ENCODE measurements at regions not wholly inside any gene's neighbourhood (a gene's known extent, or its start where the extent isn't known, plus 50 kb on each side); places are given as distances from the start of the nearest gene placed in this dataset.

DNA sequence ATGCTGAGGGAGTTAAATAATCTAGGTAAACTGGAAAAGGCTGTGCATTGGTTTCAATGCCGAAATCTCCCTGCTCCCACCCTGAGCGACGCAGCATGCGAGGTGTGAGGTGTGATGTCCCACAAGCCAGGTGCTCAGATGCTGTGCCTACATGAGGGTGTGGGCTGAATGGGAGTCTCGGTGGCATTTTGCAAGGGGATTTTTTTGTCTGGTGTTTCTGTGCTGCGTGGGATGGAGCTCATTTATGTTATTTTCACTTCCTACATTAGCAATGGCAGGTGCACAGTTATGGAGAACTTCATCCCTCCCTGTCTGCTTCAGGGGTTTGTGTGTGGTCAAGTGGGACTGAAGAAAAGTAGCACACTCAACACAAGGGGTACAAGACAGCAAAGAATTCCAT lies 110.2 kb upstream of the CCDC68 start:
- Mint-ChIP-seq H3K36me3 (no peaks in the 10 kb centered on the region), H3K4me1 (no peaks in the 10 kb centered on the region), H3K9me3 (peaks cover 0 to 6% (median 2%) of the 10 kb centered on the region in 7 donors), H3K4me3 (no peak overlapping the region), H3K27me3 (ENCODE audit: low read depth in 3 of 3) (peaks cover 2 to 4% (median 2%) of the 10 kb centered on the region in 3 donors), H3K27ac (no peak overlapping the region)
- no peaks in the 10 kb centered on the region for H3K36me3 ChIP-seq (replicated peaks in 1 of 2; ENCODE audit: control insufficient read depth in 1 of 2, insufficient read depth in 2 of 2, low read length in 2 of 2)
- H4K20me1 ChIP-seq (ENCODE audit: insufficient read depth, low read length), result no peaks in the 10 kb centered on the region
- H3K4me3 ChIP-seq (replicated peaks in 1 of 3; ENCODE audit: low read depth in 2 of 3, low read length in 3 of 3), result no peak overlapping the region
- H3K4me1 ChIP-seq (ENCODE audit: control insufficient read depth in 1 of 2, insufficient read depth in 2 of 2, low read length in 2 of 2), result no peaks in the 10 kb centered on the region
- H3K27me3 ChIP-seq (ENCODE audit: control insufficient read depth in 2 of 2, insufficient read depth in 2 of 2, low read length in 2 of 2), result no peaks in the 10 kb centered on the region
- no peak for TF ChIP-seq CTCF (IDR thresholded peaks at IDR 0.05)
- 90% methylated on average over 3 of the region's 6 CpGs for WGBS (ENCODE audit: insufficient coverage)
- no peak for DNase-seq
- H3K9me3 ChIP-seq (replicated peaks in 1 of 2; ENCODE audit: control insufficient read depth in 1 of 2, insufficient read depth in 1 of 2, low read length in 2 of 2), result no peaks in the 10 kb centered on the region
- H2AFZ ChIP-seq (ENCODE audit: insufficient read depth, low read depth, low read length, poor library complexity, severe bottlenecking), result no peak overlapping the region
- intact Hi-C loops (cut with micrococcal nuclease), result no loop called here
- no peak overlapping the region for H3K27ac ChIP-seq (ENCODE audit: low read depth in 1 of 2, low read length in 2 of 2)
- no peak overlapping the region for H3K4me2 ChIP-seq (replicated peaks; ENCODE audit: extremely low read depth, low read length, poor library complexity, severe bottlenecking)
- H3K9ac ChIP-seq (ENCODE audit: insufficient read depth, low read length, poor library complexity, severe bottlenecking), result no peak overlapping the region
- H3K79me2 ChIP-seq (ENCODE audit: insufficient read depth, low read length), result no peaks in the 10 kb centered on the region

DNA sequence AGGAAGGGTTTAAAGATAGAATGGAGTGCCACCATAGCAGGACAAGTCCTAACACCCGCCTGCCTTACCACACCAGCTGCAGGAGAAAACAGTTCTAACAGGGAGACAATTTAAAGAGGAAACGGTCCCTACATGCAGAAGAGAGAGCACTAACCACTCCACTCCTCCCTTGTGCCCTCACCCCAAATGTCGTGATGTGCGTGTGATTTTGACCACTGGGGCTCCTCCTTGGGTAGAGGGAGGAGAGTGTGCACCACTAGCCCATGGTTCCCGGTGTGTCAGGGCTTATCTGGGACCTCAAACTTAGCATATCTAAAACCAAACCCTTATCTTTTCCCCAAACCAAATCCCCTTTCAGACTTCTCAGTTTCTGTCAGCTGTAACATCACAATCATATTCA lies 105.5 kb upstream of the CCDC68 start:
- Histone ChIP-seq H3K9ac (ENCODE audit: insufficient read depth, low read length, poor library complexity, severe bottlenecking) (no peak overlapping the region), H3K27ac (ENCODE audit: low read depth in 1 of 2, low read length in 2 of 2) (no peak overlapping the region), H3K4me2 (replicated peaks; ENCODE audit: extremely low read depth, low read length, poor library complexity, severe bottlenecking) (no peak overlapping the region), H3K79me2 (ENCODE audit: insufficient read depth, low read length) (no peaks in the 10 kb centered on the region), H3K9me3 (replicated peaks in 1 of 2; ENCODE audit: control insufficient read depth in 1 of 2, insufficient read depth in 1 of 2, low read length in 2 of 2) (no peaks in the 10 kb centered on the region), H3K27me3 (ENCODE audit: control insufficient read depth in 2 of 2, insufficient read depth in 2 of 2, low read length in 2 of 2) (no peaks in the 10 kb centered on the region), H3K4me3 (replicated peaks in 1 of 3; ENCODE audit: low read depth in 2 of 3, low read length in 3 of 3) (no peak overlapping the region), H2AFZ (ENCODE audit: insufficient read depth, low read depth, low read length, poor library complexity, severe bottlenecking) (no peak overlapping the region), H3K36me3 (replicated peaks in 1 of 2; ENCODE audit: control insufficient read depth in 1 of 2, insufficient read depth in 2 of 2, low read length in 2 of 2) (no peaks in the 10 kb centered on the region), H3K4me1 (ENCODE audit: control insufficient read depth in 1 of 2, insufficient read depth in 2 of 2, low read length in 2 of 2) (no peaks in the 10 kb centered on the region), H4K20me1 (ENCODE audit: insufficient read depth, low read length) (no peaks in the 10 kb centered on the region)
- Mint-ChIP-seq H3K36me3 (no peaks in the 10 kb centered on the region), H3K4me1 (no peaks in the 10 kb centered on the region), H3K27me3 (ENCODE audit: low read depth in 3 of 3) (no peaks in the 10 kb centered on the region), H3K4me3 (no peak overlapping the region), H3K9me3 (peaks cover 0 to 8% (median 3%) of the 10 kb centered on the region in 7 donors), H3K27ac (no peak overlapping the region)
- DNase-seq, result no peak
- no CpG with 5 or more reads among the region's 5 CpGs for WGBS (ENCODE audit: insufficient coverage)
- no peak for TF ChIP-seq CTCF (IDR thresholded peaks at IDR 0.05)
- intact Hi-C loops (cut with micrococcal nuclease), result no loop called here

Data from CD14-positive monocyte (primary cell).